SK-N-SH (cell line): ENCODE measurements at regions not wholly inside any gene's neighbourhood (a gene's known extent, or its start where the extent isn't known, plus 50 kb on each side); places are given as distances from the start of the nearest gene placed in this dataset.

Source experiments
- EZH2phosphoT487 ChIP-seq: fragments of 200-600 bp; sonication (generic); IDR thresholded peaks from 2 replicates; pipeline ENCODE4 v1.6.1; 2017; ENCODE audit warnings: low read depth, mixed run types, mild to moderate bottlenecking, antibody characterized with exemption, moderate library complexity, borderline replicate concordance
- FOXM1 ChIP-seq: IDR thresholded peaks from 2 replicates; pipeline ENCODE4 v1.4.0; 2012; ENCODE audit warnings: low read depth, mild to moderate bottlenecking
- GABPA ChIP-seq: IDR thresholded peaks from 2 replicates; pipeline ENCODE4 v1.4.0; 2012; ENCODE audit warnings: low read depth, mild to moderate bottlenecking
- JUND ChIP-seq: IDR thresholded peaks from 2 replicates; pipeline ENCODE4 v1.4.0; 2012
- MXI1 ChIP-seq: IDR thresholded peaks from 2 replicates; pipeline ENCODE4 v1.6.1; 2012; ENCODE audit warnings: mild to moderate bottlenecking, low read depth, low read length, improper control_type of control experiment
- NFIC ChIP-seq: IDR thresholded peaks from 2 replicates; pipeline ENCODE4 v1.4.0; 2012; ENCODE audit warnings: borderline replicate concordance
- POLR2AphosphoS5 ChIP-seq: IDR thresholded peaks from 2 replicates; pipeline ENCODE4 v1.6.1; 2012; ENCODE audit warnings: low read depth, low read length
- RAD21 ChIP-seq: IDR thresholded peaks from 2 replicates; pipeline ENCODE4 v1.6.1; 2012; ENCODE audit warnings: mild to moderate bottlenecking, low read length
- RFX5 ChIP-seq: IDR thresholded peaks from 2 replicates; pipeline ENCODE4 v1.6.1; 2012; ENCODE audit warnings: mild to moderate bottlenecking, improper control_type of control experiment, low read length
- TAF1 ChIP-seq: IDR thresholded peaks from 2 replicates; pipeline ENCODE4 v1.6.1; 2012; ENCODE audit warnings: low read depth, mild to moderate bottlenecking, low read length, moderate library complexity, borderline replicate concordance
- YY1 ChIP-seq: IDR thresholded peaks from 2 replicates; pipeline ENCODE4 v1.4.0; 2012; ENCODE audit warnings: low read depth, mild to moderate bottlenecking
- TF ChIP-seq, protein P1 (sequence below): fragments of 150-350 bp; IDR thresholded peaks from 2 replicates; pipeline ENCODE4 v1.6.1; 2017; ENCODE audit warnings: antibody characterized with exemption, low read length, low read depth, borderline replicate concordance
- TF ChIP-seq, protein P2 (sequence below): fragments of 200-600 bp; sonication (generic); IDR thresholded peaks from 2 replicates; pipeline ENCODE4 v1.6.1; 2017; ENCODE audit warnings: antibody characterized with exemption, mild to moderate bottlenecking, moderate library complexity

DNA sequence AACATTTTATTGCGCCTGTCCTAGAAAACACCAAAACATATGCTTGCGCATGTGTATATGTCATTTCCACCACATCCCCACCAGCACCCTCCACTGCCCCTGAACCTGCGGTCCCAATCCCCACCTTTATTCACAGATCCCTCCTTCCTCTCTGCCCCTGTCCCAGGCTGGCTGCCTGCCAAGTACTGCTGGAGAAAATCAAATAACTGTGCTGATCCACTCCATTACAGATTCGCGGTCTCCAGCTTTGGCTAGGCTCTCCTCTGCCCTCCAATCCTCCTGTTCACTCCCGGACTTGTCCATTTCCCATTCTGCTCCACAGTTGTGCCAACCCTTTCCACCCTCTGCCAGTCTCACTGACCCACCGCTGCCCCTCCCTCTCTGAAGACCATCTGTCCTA, 59.3 kb upstream of the GJB5 start:
- TF ChIP-seq GABPA = no peak
- TF ChIP-seq MXI1 = no peak
- no peak for TF ChIP-seq JUND
- TF ChIP-seq, protein P1, sequence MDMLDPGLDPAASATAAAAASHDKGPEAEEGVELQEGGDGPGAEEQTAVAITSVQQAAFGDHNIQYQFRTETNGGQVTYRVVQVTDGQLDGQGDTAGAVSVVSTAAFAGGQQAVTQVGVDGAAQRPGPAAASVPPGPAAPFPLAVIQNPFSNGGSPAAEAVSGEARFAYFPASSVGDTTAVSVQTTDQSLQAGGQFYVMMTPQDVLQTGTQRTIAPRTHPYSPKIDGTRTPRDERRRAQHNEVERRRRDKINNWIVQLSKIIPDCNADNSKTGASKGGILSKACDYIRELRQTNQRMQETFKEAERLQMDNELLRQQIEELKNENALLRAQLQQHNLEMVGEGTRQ = no peak
- TF ChIP-seq, protein P2, sequence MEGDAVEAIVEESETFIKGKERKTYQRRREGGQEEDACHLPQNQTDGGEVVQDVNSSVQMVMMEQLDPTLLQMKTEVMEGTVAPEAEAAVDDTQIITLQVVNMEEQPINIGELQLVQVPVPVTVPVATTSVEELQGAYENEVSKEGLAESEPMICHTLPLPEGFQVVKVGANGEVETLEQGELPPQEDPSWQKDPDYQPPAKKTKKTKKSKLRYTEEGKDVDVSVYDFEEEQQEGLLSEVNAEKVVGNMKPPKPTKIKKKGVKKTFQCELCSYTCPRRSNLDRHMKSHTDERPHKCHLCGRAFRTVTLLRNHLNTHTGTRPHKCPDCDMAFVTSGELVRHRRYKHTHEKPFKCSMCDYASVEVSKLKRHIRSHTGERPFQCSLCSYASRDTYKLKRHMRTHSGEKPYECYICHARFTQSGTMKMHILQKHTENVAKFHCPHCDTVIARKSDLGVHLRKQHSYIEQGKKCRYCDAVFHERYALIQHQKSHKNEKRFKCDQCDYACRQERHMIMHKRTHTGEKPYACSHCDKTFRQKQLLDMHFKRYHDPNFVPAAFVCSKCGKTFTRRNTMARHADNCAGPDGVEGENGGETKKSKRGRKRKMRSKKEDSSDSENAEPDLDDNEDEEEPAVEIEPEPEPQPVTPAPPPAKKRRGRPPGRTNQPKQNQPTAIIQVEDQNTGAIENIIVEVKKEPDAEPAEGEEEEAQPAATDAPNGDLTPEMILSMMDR = no peak
- TF ChIP-seq FOXM1 = no peak
- TF ChIP-seq RAD21 = no peak
- TF ChIP-seq NFIC = no peak
- TF ChIP-seq TAF1 = no peak
- no peak for TF ChIP-seq YY1
- TF ChIP-seq EZH2phosphoT487 = no peak
- TF ChIP-seq POLR2AphosphoS5 = no peak
- TF ChIP-seq RFX5 = no peak
